GM10248 (cell line): ENCODE measurements at regions not wholly inside any gene's neighbourhood (a gene's known extent, or its start where the extent isn't known, plus 50 kb on each side); places are given as distances from the start of the nearest gene placed in this dataset.

Experiments used
- CTCF ChIA-PET: fragments of 300-600 bp; sonication (Branson Sonifier 250); formaldehyde crosslinking; extraction: SDS; loops from one replicate; lab custom pipeline; 2021; ENCODE audit warnings: antibody characterized with exemption; lab: Yijun Ruan, JAX
- POLR2A ChIA-PET: fragments of 350-650 bp; sonication (Branson Sonifier 250); formaldehyde crosslinking; extraction: SDS; loops from one replicate; lab custom pipeline; 2020; ENCODE audit warnings: antibody characterized with exemption; lab: Yijun Ruan, JAX
- DNase-seq: peaks from one replicate; pipeline ENCODE4 v3.0.0; 2012; ENCODE audit errors: extremely low spot score
- TF ChIP-seq, protein P1 (sequence below): IDR thresholded peaks from 2 replicates; pipeline ENCODE4 v1.5.1; 2012; ENCODE audit warnings: mild to moderate bottlenecking, low read depth; ENCODE audit errors: extremely low read depth, missing control alignments, control extremely low read depth

DNA sequence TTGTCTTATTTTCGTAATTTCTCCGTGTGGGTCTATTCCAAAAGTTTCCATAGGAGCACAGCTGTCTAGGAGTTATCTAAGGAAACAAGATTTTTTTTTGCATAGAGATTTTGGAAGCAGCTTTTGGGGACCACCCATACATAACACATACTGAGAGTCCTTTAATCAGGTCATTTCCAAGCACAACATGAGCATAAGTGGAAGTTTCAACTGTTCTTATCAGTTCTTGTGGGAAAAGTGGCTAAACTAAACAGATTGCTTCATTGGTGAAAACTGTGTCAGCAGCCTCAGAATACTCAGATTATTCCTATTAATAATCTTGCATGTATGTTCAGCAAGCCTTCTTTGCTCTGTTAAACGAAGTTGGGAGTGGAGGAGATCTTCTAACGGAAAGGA lies 153.6 kb upstream of the TYRP1 start:
- POLR2A ChIA-PET: no interaction called here
- TF ChIP-seq, protein P1, sequence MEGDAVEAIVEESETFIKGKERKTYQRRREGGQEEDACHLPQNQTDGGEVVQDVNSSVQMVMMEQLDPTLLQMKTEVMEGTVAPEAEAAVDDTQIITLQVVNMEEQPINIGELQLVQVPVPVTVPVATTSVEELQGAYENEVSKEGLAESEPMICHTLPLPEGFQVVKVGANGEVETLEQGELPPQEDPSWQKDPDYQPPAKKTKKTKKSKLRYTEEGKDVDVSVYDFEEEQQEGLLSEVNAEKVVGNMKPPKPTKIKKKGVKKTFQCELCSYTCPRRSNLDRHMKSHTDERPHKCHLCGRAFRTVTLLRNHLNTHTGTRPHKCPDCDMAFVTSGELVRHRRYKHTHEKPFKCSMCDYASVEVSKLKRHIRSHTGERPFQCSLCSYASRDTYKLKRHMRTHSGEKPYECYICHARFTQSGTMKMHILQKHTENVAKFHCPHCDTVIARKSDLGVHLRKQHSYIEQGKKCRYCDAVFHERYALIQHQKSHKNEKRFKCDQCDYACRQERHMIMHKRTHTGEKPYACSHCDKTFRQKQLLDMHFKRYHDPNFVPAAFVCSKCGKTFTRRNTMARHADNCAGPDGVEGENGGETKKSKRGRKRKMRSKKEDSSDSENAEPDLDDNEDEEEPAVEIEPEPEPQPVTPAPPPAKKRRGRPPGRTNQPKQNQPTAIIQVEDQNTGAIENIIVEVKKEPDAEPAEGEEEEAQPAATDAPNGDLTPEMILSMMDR: no peak
- DNase-seq: no peak
- CTCF ChIA-PET: interaction anchor here (1.3 kb wide), 1 partner anchor 24 kb away, joined by 3 read pairs; no protein-coding TSS in a partner anchor

DNA sequence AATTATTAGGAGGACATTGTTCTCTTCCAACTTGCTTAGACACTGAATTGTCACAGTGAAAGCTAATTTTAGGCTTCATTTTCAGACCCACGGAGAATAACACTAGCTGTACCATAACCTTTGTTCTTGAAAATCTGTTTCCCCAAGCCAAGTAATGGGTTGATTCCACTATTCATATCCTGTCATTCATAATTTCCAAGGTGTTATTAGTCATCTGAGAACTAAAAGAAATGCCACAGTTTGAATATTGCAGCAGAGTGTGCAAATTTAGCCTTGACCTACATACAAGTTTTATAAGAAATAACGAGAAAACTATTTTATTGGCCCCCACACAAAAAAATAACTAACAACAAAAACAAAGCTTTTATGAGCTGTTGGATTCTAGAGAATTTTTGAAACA lies 148.5 kb upstream of the TYRP1 start:
- CTCF ChIA-PET: interaction anchor here (1.1 to 1.8 kb wide), 3 partner anchors 9 to 18 kb away, joined by 4 to 5 read pairs (median 4); no protein-coding TSS in a partner anchor
- POLR2A ChIA-PET: no interaction called here

DNA sequence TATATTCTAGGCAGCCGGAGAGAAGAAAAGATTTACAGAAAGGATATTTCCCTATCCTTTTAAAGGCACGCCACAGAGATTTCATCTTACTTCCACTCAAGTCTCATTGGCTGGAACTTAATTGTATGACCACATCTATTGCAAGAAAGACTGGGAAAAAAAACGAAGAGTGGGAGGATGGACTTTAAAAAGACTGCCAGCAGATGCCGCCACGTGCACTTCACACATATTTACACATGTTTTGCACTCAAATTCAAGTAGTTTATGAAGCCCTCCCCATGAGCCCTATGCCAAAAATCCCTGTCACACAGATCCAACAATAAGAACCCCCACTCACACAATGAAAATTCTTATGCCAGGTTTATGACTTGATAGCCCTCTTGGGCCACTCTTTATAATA lies 138.5 kb upstream of the TYRP1 start:
- POLR2A ChIA-PET: no interaction called here
- TF ChIP-seq, protein P1: no peak
- no peak for DNase-seq
- CTCF ChIA-PET: interaction anchor here (1.3 to 1.7 kb wide), 2 partner anchors 9 to 10 kb away, joined by 3 to 4 read pairs; no protein-coding TSS in a partner anchor

More for the DNA sequence above, 148.5 kb upstream of the TYRP1 start:
- no peak for DNase-seq
- TF ChIP-seq, protein P1: no peak

DNA sequence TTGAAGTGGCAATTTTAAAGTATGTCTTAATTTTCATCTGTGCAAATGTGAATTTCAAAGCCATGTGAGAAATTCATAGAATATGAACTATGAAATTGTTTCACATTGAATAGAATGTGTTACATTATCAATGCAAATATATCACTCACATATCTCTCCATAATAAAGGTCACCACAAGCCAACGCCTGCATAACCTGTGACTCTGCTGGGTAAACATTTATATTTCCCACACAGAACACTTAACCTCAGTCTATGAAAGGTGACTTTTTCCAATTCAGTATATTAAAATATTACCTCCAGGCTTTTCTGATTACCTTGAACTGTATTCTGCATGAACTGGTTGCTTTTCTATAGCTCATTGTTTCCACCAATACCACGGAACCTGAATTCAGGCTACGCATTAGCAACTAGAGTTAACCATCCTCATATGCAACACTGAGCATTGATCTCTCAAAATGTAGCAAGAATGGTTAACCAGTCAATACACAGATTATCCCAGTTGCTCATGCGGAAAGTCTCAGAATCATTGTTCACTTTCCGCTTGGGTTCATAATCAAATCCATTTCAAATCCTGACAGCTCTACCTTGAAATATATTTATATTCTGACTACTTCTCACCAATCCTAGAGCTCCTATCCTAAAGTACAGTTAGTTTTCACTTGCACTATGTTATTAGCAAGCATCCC lies 126.6 kb upstream of the TYRP1 start:
- TF ChIP-seq, protein P1: no peak
- DNase-seq: no peak
- POLR2A ChIA-PET: no interaction called here
- CTCF ChIA-PET: interaction anchor here (0.7 kb wide), 1 partner anchor 155 kb away, joined by 4 read pairs; no protein-coding TSS in a partner anchor

DNA sequence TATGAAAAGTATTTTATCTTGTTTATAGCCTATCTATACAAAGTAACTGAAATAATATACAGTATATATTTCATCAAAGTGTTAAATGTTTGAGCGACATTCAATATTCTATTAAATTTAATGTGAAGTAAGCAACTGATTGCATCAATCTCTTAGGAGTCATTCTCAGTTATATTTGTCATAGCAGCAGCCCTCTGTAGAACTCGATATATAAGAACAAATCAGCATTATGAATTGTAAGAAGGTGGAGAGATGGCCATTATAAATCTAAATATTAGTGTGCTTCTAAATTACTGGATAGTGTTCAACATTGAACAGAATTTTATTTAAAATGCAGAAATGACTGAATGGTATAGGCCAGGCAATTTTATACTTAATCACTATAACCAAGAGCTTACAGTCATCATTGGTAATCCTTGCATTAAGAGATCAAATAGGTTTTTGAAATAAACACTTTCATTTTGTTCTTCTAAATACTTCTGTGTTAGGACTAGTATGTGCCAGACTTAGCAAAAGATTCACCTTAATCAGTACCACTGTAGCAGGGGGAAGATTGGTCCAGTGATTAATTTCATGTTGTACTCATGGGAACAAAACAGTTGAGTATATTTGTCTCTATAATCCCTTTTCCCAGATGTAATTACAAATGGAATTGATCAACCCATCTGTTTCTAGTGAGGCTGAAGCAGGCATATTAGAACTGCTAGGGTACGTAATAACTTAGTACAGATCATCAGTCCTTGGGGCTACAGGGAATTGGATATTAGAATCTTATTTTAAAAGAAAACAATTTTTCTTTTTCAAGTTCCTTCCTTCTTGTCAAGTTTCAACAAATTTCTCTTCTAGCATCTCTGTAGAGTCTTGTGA lies 108.3 kb upstream of the TYRP1 start:
- TF ChIP-seq, protein P1: no peak
- CTCF ChIA-PET: interaction anchor here (1.7 kb wide), 1 partner anchor 11 kb away, joined by 4 read pairs; no protein-coding TSS in a partner anchor
- no peak for DNase-seq
- POLR2A ChIA-PET: no interaction called here

DNA sequence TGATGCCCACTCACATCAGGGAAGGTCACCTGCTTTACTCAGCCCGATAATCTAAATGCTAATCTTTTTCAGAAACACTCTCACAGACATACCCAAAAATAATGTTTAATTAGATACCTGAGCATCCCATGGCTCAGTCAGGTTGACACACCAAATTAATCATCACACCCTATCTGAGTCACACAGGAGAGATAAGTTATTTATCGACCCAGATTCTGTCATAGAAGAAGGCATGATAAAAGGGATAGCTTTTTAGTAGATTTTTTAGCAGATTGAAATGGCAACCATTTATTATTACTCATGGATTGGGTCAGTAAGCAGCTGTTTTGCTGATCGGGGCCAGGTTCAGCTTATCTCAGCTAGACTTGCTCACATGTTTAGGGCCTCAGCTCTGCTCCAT lies 97.8 kb upstream of the TYRP1 start:
- DNase-seq: no peak
- ChIA-PET POLR2A (no interaction called here), CTCF (interaction anchor here (2.2 kb wide), 1 partner anchor 10 kb away, joined by 7 read pairs; no protein-coding TSS in a partner anchor)
- TF ChIP-seq, protein P1: no peak
